GM23248 (cell line): ENCODE measurements at regions not wholly inside any gene's neighbourhood (a gene's known extent, or its start where the extent isn't known, plus 50 kb on each side); places are given as distances from the start of the nearest gene placed in this dataset.

Source experiments
- EZH2 ChIP-seq: fragments of 200-600 bp; sonication (generic); IDR thresholded peaks from 2 replicates; pipeline ENCODE4 v1.6.1; 2018; ENCODE audit warnings: antibody characterized with exemption, mild to moderate bottlenecking; ENCODE audit not compliant: insufficient read depth, poor library complexity, severe bottlenecking
- EZH2phosphoT487 ChIP-seq: fragments of 200-600 bp; sonication (generic); IDR thresholded peaks from 2 replicates; pipeline ENCODE4 v1.6.1; 2018; ENCODE audit warnings: antibody characterized with exemption, moderate library complexity, mild to moderate bottlenecking, low read depth; ENCODE audit not compliant: insufficient read depth

DNA sequence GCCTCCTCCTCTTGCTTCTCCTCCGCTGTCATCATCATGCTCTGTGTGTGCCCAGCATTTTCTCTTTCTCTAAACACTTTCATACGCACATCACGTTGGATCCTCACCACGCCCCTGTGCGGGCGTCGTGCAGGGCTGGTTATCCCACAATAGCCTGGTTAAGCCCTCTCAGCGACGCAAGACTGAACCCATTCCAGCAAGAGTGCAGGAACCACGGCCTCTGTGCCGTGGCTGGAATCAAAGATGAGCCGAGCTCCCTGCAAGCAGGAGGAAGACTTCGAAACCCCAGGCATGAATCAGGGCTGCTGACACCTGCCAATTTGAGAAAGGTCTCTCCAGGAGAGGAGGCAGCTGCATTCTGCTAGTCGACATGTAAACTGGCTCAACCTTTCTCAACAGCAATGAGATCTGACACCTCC lies 74.8 kb upstream of the FOXK1 start:
- TF ChIP-seq EZH2 (no peak), EZH2phosphoT487 (no peak)
